K562 (cell line): ENCODE measurements at regions not wholly inside any gene's neighbourhood (a gene's known extent, or its start where the extent isn't known, plus 50 kb on each side); places are given as distances from the start of the nearest gene placed in this dataset.

Experiments
- JUNB ChIP-seq: fragments of 450-650 bp; formaldehyde crosslinking; conservative IDR thresholded peaks from 2 replicates; pipeline ENCODE4 v1.4.0; 2020; ENCODE audit warnings: mild to moderate bottlenecking
- KDM4B ChIP-seq, 2 experiments: fragments of 450-650 bp in 1 of 2; sonication (generic) in 1 of 2; IDR thresholded peaks; 2 replicates each; pipeline ENCODE4 v1.6.1; 2016 to 2017; ENCODE audit warnings: borderline replicate concordance in 2 of 2, antibody characterized with exemption in 1 of 2, low read depth in 1 of 2, mild to moderate bottlenecking in 1 of 2
- MAFK ChIP-seq: IDR thresholded peaks from 2 replicates; pipeline ENCODE4 v1.6.1; 2011; ENCODE audit warnings: low read length, improper control_type of control experiment
- MAX ChIP-seq: sonication (generic); formaldehyde crosslinking; IDR thresholded peaks from 2 replicates; pipeline ENCODE4 v1.9.0; 2022; ENCODE audit warnings: mild to moderate bottlenecking, missing genetic modification reagents
- MTA3 ChIP-seq: fragments of 450-650 bp; formaldehyde crosslinking; IDR thresholded peaks from 2 replicates; pipeline ENCODE4 v1.6.1; 2017; ENCODE audit warnings: mild to moderate bottlenecking, borderline replicate concordance
- NFYB ChIP-seq: IDR thresholded peaks from 2 replicates; pipeline ENCODE4 v1.6.1; 2011; ENCODE audit warnings: mild to moderate bottlenecking, moderate library complexity; ENCODE audit not compliant: insufficient read length; ENCODE audit errors: extremely low read depth
- PHF21A ChIP-seq: fragments of 450-650 bp; IDR thresholded peaks from 2 replicates; pipeline ENCODE4 v1.6.1; 2017; ENCODE audit warnings: low read depth, borderline replicate concordance
- TARDBP ChIP-seq: fragments of 450-650 bp; IDR thresholded peaks from 2 replicates; pipeline ENCODE4 v1.6.1; 2016
- U2AF2 ChIP-seq: fragments of 200-400 bp; formaldehyde crosslinking; optimal IDR thresholded peaks from 2 replicates; pipeline ENCODE3; 2017; ENCODE audit warnings: low read depth, mild to moderate bottlenecking, low read length
- ZNF239 ChIP-seq: fragments of 250-450 bp; sonication (Bioruptor Pico); IDR thresholded peaks from 2 replicates; pipeline ENCODE4 v1.4.0; 2020; ENCODE audit warnings: mild to moderate bottlenecking
- ZNF354B ChIP-seq: fragments of 250-450 bp; sonication (Bioruptor Pico); IDR thresholded peaks from 2 replicates; pipeline ENCODE4 v1.4.0; 2020
- TF ChIP-seq, protein P1 (sequence below), 3 experiments: IDR thresholded peaks in 2 of 3; conservative IDR thresholded peaks in 1 of 3; 2 replicates each; pipeline ENCODE4 v1.5.1; 2011 to 2012; ENCODE audit warnings: low read length in 3 of 3, mild to moderate bottlenecking in 3 of 3, control low read depth in 2 of 3, improper control_type of control experiment in 1 of 3, inconsistent platforms in 1 of 3, low read depth in 1 of 3, mixed read lengths in 1 of 3, moderate library complexity in 1 of 3; ENCODE audit not compliant: insufficient read depth in 2 of 3

GRCh38 chr9:25600501-25600900 is 77.7 kb downstream of the TUSC1 start:
- no peak for TF ChIP-seq PHF21A
- TF ChIP-seq, protein P1, sequence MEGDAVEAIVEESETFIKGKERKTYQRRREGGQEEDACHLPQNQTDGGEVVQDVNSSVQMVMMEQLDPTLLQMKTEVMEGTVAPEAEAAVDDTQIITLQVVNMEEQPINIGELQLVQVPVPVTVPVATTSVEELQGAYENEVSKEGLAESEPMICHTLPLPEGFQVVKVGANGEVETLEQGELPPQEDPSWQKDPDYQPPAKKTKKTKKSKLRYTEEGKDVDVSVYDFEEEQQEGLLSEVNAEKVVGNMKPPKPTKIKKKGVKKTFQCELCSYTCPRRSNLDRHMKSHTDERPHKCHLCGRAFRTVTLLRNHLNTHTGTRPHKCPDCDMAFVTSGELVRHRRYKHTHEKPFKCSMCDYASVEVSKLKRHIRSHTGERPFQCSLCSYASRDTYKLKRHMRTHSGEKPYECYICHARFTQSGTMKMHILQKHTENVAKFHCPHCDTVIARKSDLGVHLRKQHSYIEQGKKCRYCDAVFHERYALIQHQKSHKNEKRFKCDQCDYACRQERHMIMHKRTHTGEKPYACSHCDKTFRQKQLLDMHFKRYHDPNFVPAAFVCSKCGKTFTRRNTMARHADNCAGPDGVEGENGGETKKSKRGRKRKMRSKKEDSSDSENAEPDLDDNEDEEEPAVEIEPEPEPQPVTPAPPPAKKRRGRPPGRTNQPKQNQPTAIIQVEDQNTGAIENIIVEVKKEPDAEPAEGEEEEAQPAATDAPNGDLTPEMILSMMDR (IDR thresholded peaks at IDR 0.05 in 2 of 3, conservative IDR thresholded peaks at IDR 0.05 in 1 of 3; ENCODE audit: insufficient read depth in 2 of 3, low read depth in 1 of 3, low read length in 3 of 3): no peak
- TF ChIP-seq MAX (CRISPR knock-in tag): no peak
- TF ChIP-seq TARDBP: no peak
- TF ChIP-seq ZNF239 (CRISPR knock-in tag): no peak
- no peak for TF ChIP-seq U2AF2
- TF ChIP-seq NFYB: no peak
- no peak for TF ChIP-seq MTA3
- TF ChIP-seq JUNB: no peak
- no peak for TF ChIP-seq KDM4B (IDR thresholded peaks at IDR 0.05; ENCODE audit: borderline replicate concordance in 2 of 2, low read depth in 1 of 2)
- no peak for TF ChIP-seq ZNF354B
- no peak for TF ChIP-seq MAFK
